ENCODE measurements at regions not wholly inside any gene's neighbourhood (a gene's known extent, or its start where the extent isn't known, plus 50 kb on each side); places are given as distances from the start of the nearest gene placed in this dataset.

DNA sequence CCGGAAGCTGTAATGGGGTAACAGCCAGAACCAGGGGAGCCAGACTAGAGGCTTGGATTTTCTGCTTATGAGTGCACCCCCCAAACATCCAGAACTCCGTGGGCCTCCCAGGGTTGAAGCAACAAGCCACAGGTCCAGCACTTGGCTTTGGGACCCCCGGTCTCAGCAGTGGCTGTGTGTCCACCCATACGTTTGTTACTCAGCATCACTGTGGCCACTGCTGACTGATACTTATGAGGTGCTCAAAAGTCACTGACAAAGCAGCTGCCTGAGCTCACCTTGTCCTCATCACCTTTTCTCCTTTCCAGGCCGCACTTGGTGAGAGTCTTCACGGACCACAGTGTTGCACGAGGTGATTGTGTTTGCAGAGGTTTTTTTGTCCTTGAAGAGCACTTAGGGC lies 145.6 kb upstream of the RFLNA start:
- ChIA-PET CTCF (no interaction called here), POLR2A (interaction anchor here (0.6 to 0.8 kb wide), 2 partner anchors 50 to 87 kb away, joined by 3 read pairs; no protein-coding TSS in a partner anchor)
- Mint-ChIP-seq H3K27ac (ENCODE audit: low read depth, unreplicated experiment) (no peak overlapping the region), H3K4me3 (ENCODE audit: unreplicated experiment) (no peak overlapping the region), H3K9me3 (ENCODE audit: unreplicated experiment) (no peaks in the 10 kb centered on the region), H3K27me3 (ENCODE audit: insufficient read depth, unreplicated experiment) (peaks cover 22% of the 10 kb centered on the region), H3K36me3 (ENCODE audit: insufficient read depth, unreplicated experiment) (no peaks in the 10 kb centered on the region), H3K4me1 (ENCODE audit: insufficient read depth, unreplicated experiment) (no peaks in the 10 kb centered on the region)
- no TSS peak for BruUV-seq (replicated peaks)
- intact Hi-C loops (cut with micrococcal nuclease), result no loop called here
- DNase-seq (ENCODE audit: unreplicated experiment), result no peak
- TF ChIP-seq, protein P1, sequence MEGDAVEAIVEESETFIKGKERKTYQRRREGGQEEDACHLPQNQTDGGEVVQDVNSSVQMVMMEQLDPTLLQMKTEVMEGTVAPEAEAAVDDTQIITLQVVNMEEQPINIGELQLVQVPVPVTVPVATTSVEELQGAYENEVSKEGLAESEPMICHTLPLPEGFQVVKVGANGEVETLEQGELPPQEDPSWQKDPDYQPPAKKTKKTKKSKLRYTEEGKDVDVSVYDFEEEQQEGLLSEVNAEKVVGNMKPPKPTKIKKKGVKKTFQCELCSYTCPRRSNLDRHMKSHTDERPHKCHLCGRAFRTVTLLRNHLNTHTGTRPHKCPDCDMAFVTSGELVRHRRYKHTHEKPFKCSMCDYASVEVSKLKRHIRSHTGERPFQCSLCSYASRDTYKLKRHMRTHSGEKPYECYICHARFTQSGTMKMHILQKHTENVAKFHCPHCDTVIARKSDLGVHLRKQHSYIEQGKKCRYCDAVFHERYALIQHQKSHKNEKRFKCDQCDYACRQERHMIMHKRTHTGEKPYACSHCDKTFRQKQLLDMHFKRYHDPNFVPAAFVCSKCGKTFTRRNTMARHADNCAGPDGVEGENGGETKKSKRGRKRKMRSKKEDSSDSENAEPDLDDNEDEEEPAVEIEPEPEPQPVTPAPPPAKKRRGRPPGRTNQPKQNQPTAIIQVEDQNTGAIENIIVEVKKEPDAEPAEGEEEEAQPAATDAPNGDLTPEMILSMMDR (IDR thresholded peaks at IDR 0.05; ENCODE audit: unreplicated experiment), result no peak

DNA sequence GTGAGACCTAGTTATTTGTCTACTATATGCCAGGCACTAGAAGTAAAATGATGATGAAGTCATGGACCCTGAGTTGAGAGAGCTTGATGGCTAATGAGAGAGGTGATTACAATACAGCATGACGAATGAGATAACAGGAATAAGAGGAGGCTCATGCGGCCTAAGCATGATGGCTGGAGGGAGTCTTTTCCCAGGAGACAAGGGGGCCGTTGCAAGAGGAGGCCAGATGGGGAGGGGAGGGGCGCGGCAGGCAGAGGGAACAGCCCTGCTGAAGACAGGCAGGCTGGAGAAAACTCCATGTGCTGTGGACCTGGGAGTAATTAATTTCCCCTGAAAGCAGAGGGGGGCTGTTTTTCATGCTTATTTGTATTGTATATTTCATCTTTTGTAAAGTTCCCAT lies 144.7 kb upstream of the RFLNA start:
- H3K36me3 Mint-ChIP-seq (ENCODE audit: insufficient read depth, unreplicated experiment), result no peaks in the 10 kb centered on the region
- intact Hi-C loops (cut with micrococcal nuclease), result no loop called here
- TF ChIP-seq, protein P1 (IDR thresholded peaks at IDR 0.05; ENCODE audit: unreplicated experiment), result no peak
- DNase-seq (ENCODE audit: unreplicated experiment), result no peak
- ChIA-PET POLR2A (interaction anchor here (0.6 kb wide), 1 partner anchor 86 kb away, joined by 3 read pairs; no protein-coding TSS in a partner anchor), CTCF (interaction anchor here (0.5 kb wide), 1 partner anchor 12 kb away, joined by 3 read pairs; no protein-coding TSS in a partner anchor)
- H3K9me3 Mint-ChIP-seq (ENCODE audit: unreplicated experiment), result no peaks in the 10 kb centered on the region
- no peak overlapping the region for H3K27ac Mint-ChIP-seq (ENCODE audit: low read depth, unreplicated experiment)
- H3K4me3 Mint-ChIP-seq (ENCODE audit: unreplicated experiment), result no peak overlapping the region
- peaks cover 15% of the 10 kb centered on the region for H3K27me3 Mint-ChIP-seq (ENCODE audit: insufficient read depth, unreplicated experiment)
- no TSS peak for BruUV-seq (replicated peaks)
- no peaks in the 10 kb centered on the region for H3K4me1 Mint-ChIP-seq (ENCODE audit: insufficient read depth, unreplicated experiment)

DNA sequence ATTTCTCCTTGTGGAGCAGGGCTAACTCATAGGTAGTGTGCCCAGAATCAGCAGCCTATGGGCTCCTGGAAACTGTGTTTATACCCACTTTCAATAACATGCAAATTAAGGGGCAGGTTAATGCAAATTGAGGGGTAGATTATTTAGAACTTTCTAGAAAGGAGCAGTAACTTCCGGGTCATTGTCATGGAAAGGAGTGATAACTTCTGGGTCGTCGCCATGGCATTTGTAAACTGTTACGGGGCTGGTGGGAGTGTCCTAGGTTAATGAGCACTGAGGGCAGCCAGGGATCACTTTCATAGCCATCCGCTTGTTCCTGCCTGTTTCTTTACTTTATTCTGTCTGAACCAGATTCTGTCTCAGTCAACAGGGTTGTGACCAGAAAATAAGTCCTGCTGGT lies 143.3 kb upstream of the RFLNA start:
- peaks cover 17% of the 10 kb centered on the region for H3K27me3 Mint-ChIP-seq (ENCODE audit: insufficient read depth, unreplicated experiment)
- no peaks in the 10 kb centered on the region for H3K9me3 Mint-ChIP-seq (ENCODE audit: unreplicated experiment)
- TF ChIP-seq, protein P1 (IDR thresholded peaks at IDR 0.05; ENCODE audit: unreplicated experiment), result no peak
- BruUV-seq (replicated peaks), result no TSS peak
- no peaks in the 10 kb centered on the region for H3K36me3 Mint-ChIP-seq (ENCODE audit: insufficient read depth, unreplicated experiment)
- no peak overlapping the region for H3K27ac Mint-ChIP-seq (ENCODE audit: low read depth, unreplicated experiment)
- no peak for DNase-seq (ENCODE audit: unreplicated experiment)
- H3K4me3 Mint-ChIP-seq (ENCODE audit: unreplicated experiment), result no peak overlapping the region
- ChIA-PET POLR2A (no interaction called here), CTCF (no interaction called here)
- no peaks in the 10 kb centered on the region for H3K4me1 Mint-ChIP-seq (ENCODE audit: insufficient read depth, unreplicated experiment)
- intact Hi-C loops (cut with micrococcal nuclease), result no loop called here

DNA sequence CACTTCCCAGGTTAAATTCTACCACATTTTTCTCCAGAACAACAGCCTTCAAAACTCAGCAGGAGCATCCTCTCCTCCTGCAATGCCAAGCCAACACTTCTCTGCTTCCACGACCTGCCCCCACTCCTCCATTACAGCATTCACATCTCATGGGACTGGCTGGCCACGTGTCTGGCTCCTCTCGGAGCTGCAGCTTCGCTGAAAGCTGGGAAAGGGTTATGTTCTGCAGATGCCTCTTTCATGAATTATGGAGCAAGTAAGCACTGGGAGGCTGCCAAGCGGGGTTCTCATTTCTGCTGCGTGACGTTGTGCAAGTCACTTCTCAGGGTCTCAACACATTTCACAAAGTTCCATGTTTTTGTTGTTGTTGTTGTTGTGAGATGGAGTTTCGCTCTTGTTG lies 142.2 kb upstream of the RFLNA start:
- Mint-ChIP-seq H3K4me1 (ENCODE audit: insufficient read depth, unreplicated experiment) (no peaks in the 10 kb centered on the region), H3K9me3 (ENCODE audit: unreplicated experiment) (no peaks in the 10 kb centered on the region), H3K27ac (ENCODE audit: low read depth, unreplicated experiment) (no peak overlapping the region), H3K36me3 (ENCODE audit: insufficient read depth, unreplicated experiment) (no peaks in the 10 kb centered on the region), H3K4me3 (ENCODE audit: unreplicated experiment) (no peak overlapping the region), H3K27me3 (ENCODE audit: insufficient read depth, unreplicated experiment) (peaks cover 28% of the 10 kb centered on the region)
- ChIA-PET CTCF (no interaction called here), POLR2A (no interaction called here)
- DNase-seq (ENCODE audit: unreplicated experiment), result no peak
- TF ChIP-seq, protein P1 (IDR thresholded peaks at IDR 0.05; ENCODE audit: unreplicated experiment), result no peak
- BruUV-seq (replicated peaks), result no TSS peak
- intact Hi-C loops (cut with micrococcal nuclease), result no loop called here

Measured in MCF 10A (cell line).